CD4-positive, alpha-beta T cell (primary cell): ENCODE measurements at regions not wholly inside any gene's neighbourhood (a gene's known extent, or its start where the extent isn't known, plus 50 kb on each side); places are given as distances from the start of the nearest gene placed in this dataset.
"Not testable (repeated sequence)": the region's sequence is repeated elsewhere in the genome, so short reads cannot be mapped to it uniquely, and the experiment has no call there.

Source experiments
- ATAC-seq: fragments of 200-7000 bp; cut with Tn5 transposase; one replicate; pipeline ENCODE4 v1.10.0; 2022; ENCODE audit warnings: mild to moderate bottlenecking; ENCODE audit not compliant: poor library complexity
- CTCF ChIA-PET: fragments of 350-600 bp; sonication (Branson Sonifier 250); formaldehyde crosslinking; loops from one replicate; lab custom pipeline; 2021; ENCODE audit warnings: antibody characterized with exemption, inconsistent platforms; lab: Charles Lee
- POLR2A ChIA-PET: fragments of 350-600 bp; sonication (Branson Sonifier 250); formaldehyde crosslinking; loops from one replicate; lab custom pipeline; 2021; ENCODE audit warnings: antibody characterized with exemption, inconsistent platforms; lab: Charles Lee
- DNase-seq, 14 experiments: peaks; one replicate each; pipeline ENCODE4 v3.0.0-alpha.2; 2013 to 2020; ENCODE audit warnings: mixed read lengths in 2 of 14
- H3K27ac ChIP-seq, 2 donors: one replicate each; pipeline versions ENCODE4 v1.5.1 to v1.7.0; 2013; ENCODE audit warnings: low read length in 2 of 2, low read depth in 1 of 2, mild to moderate bottlenecking in 1 of 2
- H3K27me3 ChIP-seq, 2 experiments: 1 replicate in 1 of 2; 2 replicates in 1 of 2; pipeline versions ENCODE4 v1.6.1 to v1.7.0; 2013; ENCODE audit warnings: low read length in 2 of 2, control low read depth in 1 of 2, mild to moderate bottlenecking in 1 of 2, moderate library complexity in 1 of 2; ENCODE audit not compliant: insufficient read depth in 2 of 2, control insufficient read depth in 1 of 2
- H3K36me3 ChIP-seq: one replicate; pipeline ENCODE4 v1.6.1; 2013; ENCODE audit warnings: low read length, control low read depth; ENCODE audit not compliant: insufficient read depth
- H3K4me1 ChIP-seq: one replicate; pipeline ENCODE4 v1.6.1; 2013; ENCODE audit warnings: low read length, control low read depth; ENCODE audit not compliant: insufficient read depth
- H3K4me3 ChIP-seq: one replicate; pipeline ENCODE4 v1.5.1; 2013; ENCODE audit warnings: mild to moderate bottlenecking, low read length, moderate library complexity
- H3K9me3 ChIP-seq, 2 experiments: 1 replicate in 1 of 2; 2 replicates in 1 of 2; pipeline versions ENCODE4 v1.6.1 to v1.7.0; 2013; ENCODE audit warnings: low read length in 2 of 2, mild to moderate bottlenecking in 2 of 2, control low read depth in 1 of 2, moderate library complexity in 1 of 2; ENCODE audit not compliant: control insufficient read depth in 1 of 2, insufficient read depth in 1 of 2
- H3K27ac Mint-ChIP-seq: one replicate; pipeline ENCODE4 v1.8.0; 2020; ENCODE audit warnings: mixed read lengths
- H3K27me3 Mint-ChIP-seq: one replicate; pipeline ENCODE4 v1.8.0; 2021; ENCODE audit warnings: mixed read lengths
- H3K36me3 Mint-ChIP-seq: one replicate; pipeline ENCODE4 v1.8.0; 2021; ENCODE audit warnings: low read depth, mixed read lengths
- H3K4me1 Mint-ChIP-seq: one replicate; pipeline ENCODE4 v1.8.0; 2021; ENCODE audit warnings: low read depth, mixed read lengths
- H3K4me3 Mint-ChIP-seq: one replicate; pipeline ENCODE4 v1.8.0; 2020; ENCODE audit warnings: mild to moderate bottlenecking, mixed read lengths
- H3K9me3 Mint-ChIP-seq: one replicate; pipeline ENCODE4 v1.8.0; 2020; ENCODE audit warnings: mixed read lengths
- intact Hi-C, 2 experiments: fragments of 100-400 bp; cut with DNase I in 1 of 2; cut with micrococcal nuclease in 1 of 2; formaldehyde crosslinking; loops; one replicate each; pipeline versions ENCODE4 v1.15.1 to v1.9.0; 2023 to 2025; cut with DNase I, micrococcal nuclease
- TF ChIP-seq, protein P1 (sequence below): fragments of 200-600 bp; IDR thresholded peaks from one replicate; pipeline ENCODE4 v1.8.0; 2022; ENCODE audit warnings: antibody characterized with exemption, mild to moderate bottlenecking

GRCh38 chr2:194383401-194383800 is 1273.6 kb upstream of the SLC39A10 start:
- H3K9me3 Mint-ChIP-seq: peaks cover 4% of the 10 kb centered on the region
- TF ChIP-seq, protein P1, sequence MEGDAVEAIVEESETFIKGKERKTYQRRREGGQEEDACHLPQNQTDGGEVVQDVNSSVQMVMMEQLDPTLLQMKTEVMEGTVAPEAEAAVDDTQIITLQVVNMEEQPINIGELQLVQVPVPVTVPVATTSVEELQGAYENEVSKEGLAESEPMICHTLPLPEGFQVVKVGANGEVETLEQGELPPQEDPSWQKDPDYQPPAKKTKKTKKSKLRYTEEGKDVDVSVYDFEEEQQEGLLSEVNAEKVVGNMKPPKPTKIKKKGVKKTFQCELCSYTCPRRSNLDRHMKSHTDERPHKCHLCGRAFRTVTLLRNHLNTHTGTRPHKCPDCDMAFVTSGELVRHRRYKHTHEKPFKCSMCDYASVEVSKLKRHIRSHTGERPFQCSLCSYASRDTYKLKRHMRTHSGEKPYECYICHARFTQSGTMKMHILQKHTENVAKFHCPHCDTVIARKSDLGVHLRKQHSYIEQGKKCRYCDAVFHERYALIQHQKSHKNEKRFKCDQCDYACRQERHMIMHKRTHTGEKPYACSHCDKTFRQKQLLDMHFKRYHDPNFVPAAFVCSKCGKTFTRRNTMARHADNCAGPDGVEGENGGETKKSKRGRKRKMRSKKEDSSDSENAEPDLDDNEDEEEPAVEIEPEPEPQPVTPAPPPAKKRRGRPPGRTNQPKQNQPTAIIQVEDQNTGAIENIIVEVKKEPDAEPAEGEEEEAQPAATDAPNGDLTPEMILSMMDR: no peak
- no peak for ATAC-seq
- intact Hi-C loops: no loop called here
- H3K4me1 ChIP-seq: no peaks in the 10 kb centered on the region
- H3K27ac ChIP-seq: no peak overlapping the region
- no peak overlapping the region for H3K4me3 ChIP-seq
- H3K36me3 Mint-ChIP-seq: no peaks in the 10 kb centered on the region
- no peaks in the 10 kb centered on the region for H3K27me3 Mint-ChIP-seq
- H3K9me3 ChIP-seq: no peaks in the 10 kb centered on the region
- POLR2A ChIA-PET: no interaction called here
- no peaks in the 10 kb centered on the region for H3K36me3 ChIP-seq
- no peak overlapping the region for H3K27ac Mint-ChIP-seq
- H3K4me3 Mint-ChIP-seq: no peak overlapping the region
- no peaks in the 10 kb centered on the region for H3K27me3 ChIP-seq
- CTCF ChIA-PET: no interaction called here
- DNase-seq: no peak
- no peaks in the 10 kb centered on the region for H3K4me1 Mint-ChIP-seq

DNA sequence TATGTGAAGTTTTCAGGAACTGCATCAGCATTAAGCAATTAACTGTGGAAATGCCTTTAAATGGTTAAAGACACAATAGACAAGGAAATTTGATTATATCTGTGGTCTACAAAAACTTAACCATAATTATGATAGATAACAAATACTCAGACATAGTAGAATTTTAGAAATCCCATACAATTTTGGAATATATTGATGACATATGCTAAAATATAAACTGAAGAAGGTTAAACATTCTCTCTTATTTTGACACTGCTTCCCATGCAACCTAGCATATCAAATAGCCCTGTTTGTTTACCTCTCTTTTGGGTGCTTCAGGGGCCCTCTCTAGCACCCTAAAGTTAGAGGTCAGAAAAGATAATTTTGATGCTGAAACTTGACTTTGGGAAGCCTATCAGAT is 1274.8 kb upstream of the SLC39A10 start:
- no peaks in the 10 kb centered on the region for H3K36me3 Mint-ChIP-seq
- Histone ChIP-seq H3K9me3 (no peaks in the 10 kb centered on the region), H3K27me3 (no peaks in the 10 kb centered on the region), H3K36me3 (no peaks in the 10 kb centered on the region), H3K4me1 (no peaks in the 10 kb centered on the region), H3K27ac (no peak overlapping the region), H3K4me3 (no peak overlapping the region)
- TF ChIP-seq, protein P1: no peak
- POLR2A ChIA-PET: no interaction called here
- H3K27ac Mint-ChIP-seq: no peak overlapping the region
- no peaks in the 10 kb centered on the region for H3K4me1 Mint-ChIP-seq
- H3K9me3 Mint-ChIP-seq: peaks cover 4% of the 10 kb centered on the region
- no peaks in the 10 kb centered on the region for H3K27me3 Mint-ChIP-seq
- CTCF ChIA-PET: no interaction called here
- H3K4me3 Mint-ChIP-seq: no peak overlapping the region
- ATAC-seq (no peak), DNase-seq (no peak)
- intact Hi-C loops: no loop called here

- no peaks in the 10 kb centered on the region for H3K4me1 Mint-ChIP-seq
- H3K27ac ChIP-seq: no peak overlapping the region
- CTCF ChIA-PET: no interaction called here
These were observed 1277.0 kb upstream of the SLC39A10 start for GRCh38 chr2:194380011-194380410.

GRCh38 chr2:194367390-194367789 is 1289.6 kb upstream of the SLC39A10 start:
- intact Hi-C loops, CTCF ChIA-PET, H3K36me3 Mint-ChIP-seq, H3K27me3 Mint-ChIP-seq, H3K4me3 ChIP-seq, ATAC-seq, H3K27ac Mint-ChIP-seq, POLR2A ChIA-PET, H3K4me1 ChIP-seq, H3K36me3 ChIP-seq, H3K4me1 Mint-ChIP-seq, H3K9me3 ChIP-seq, H3K9me3 Mint-ChIP-seq, H3K27me3 ChIP-seq, DNase-seq, H3K4me3 Mint-ChIP-seq, H3K27ac ChIP-seq: not testable (repeated sequence)

More at GRCh38 chr2:194380011-194380410, 1277.0 kb upstream of the SLC39A10 start:
- H3K9me3 Mint-ChIP-seq: peaks cover 4% of the 10 kb centered on the region
- TF ChIP-seq, protein P1: no peak
- DNase-seq (no peak), ATAC-seq (no peak)
- H3K27me3 ChIP-seq: no peaks in the 10 kb centered on the region
- no peak overlapping the region for H3K27ac Mint-ChIP-seq
- intact Hi-C loops: no loop called here
- no peaks in the 10 kb centered on the region for H3K9me3 ChIP-seq
- POLR2A ChIA-PET: no interaction called here
- no peak overlapping the region for H3K4me3 Mint-ChIP-seq
- H3K4me3 ChIP-seq: no peak overlapping the region
- H3K4me1 ChIP-seq: no peaks in the 10 kb centered on the region
- no peaks in the 10 kb centered on the region for H3K27me3 Mint-ChIP-seq
- no peaks in the 10 kb centered on the region for H3K36me3 ChIP-seq
- H3K36me3 Mint-ChIP-seq: no peaks in the 10 kb centered on the region
